Loucy (cell line): ENCODE measurements at regions not wholly inside any gene's neighbourhood (a gene's known extent, or its start where the extent isn't known, plus 50 kb on each side); places are given as distances from the start of the nearest gene placed in this dataset.

Experiments used
- H2AFZ ChIP-seq: fragments of 200-600 bp; sonication (generic); 2 replicates; pipeline ENCODE4 v1.6.0; 2016; ENCODE audit warnings: antibody characterized with exemption, mild to moderate bottlenecking, low read length, moderate library complexity
- H3F3A ChIP-seq: fragments of 200-600 bp; 2 replicates; pipeline ENCODE4 v1.6.0; 2016; ENCODE audit warnings: antibody characterized with exemption, low read depth, mild to moderate bottlenecking
- H3K27me3 ChIP-seq: fragments of 200-600 bp; sonication (generic); 2 replicates; pipeline ENCODE4 v1.6.1; 2014; ENCODE audit warnings: low read length, mild to moderate bottlenecking; ENCODE audit not compliant: insufficient read depth, poor library complexity, severe bottlenecking
- H3K36me3 ChIP-seq: fragments of 200-600 bp; sonication (generic); 2 replicates; pipeline ENCODE4 v1.6.1; 2016; ENCODE audit warnings: low read length; ENCODE audit not compliant: insufficient read depth
- H3K4me1 ChIP-seq: fragments of 200-600 bp; sonication (generic); 2 replicates; pipeline ENCODE4 v1.5.1; 2014; ENCODE audit warnings: low read length, mild to moderate bottlenecking; ENCODE audit not compliant: insufficient read depth, poor library complexity, severe bottlenecking
- H3K4me2 ChIP-seq: fragments of 200-600 bp; sonication (generic); 2 replicates; pipeline ENCODE4 v1.6.0; 2014; ENCODE audit warnings: antibody characterized with exemption, low read length, low read depth, mild to moderate bottlenecking; ENCODE audit not compliant: poor library complexity, severe bottlenecking
- H3K4me3 ChIP-seq: fragments of 200-600 bp; sonication (generic); 2 replicates; pipeline ENCODE4 v1.5.1; 2014; ENCODE audit warnings: low read length, mild to moderate bottlenecking, mixed read lengths; ENCODE audit not compliant: poor library complexity, severe bottlenecking
- H3K79me2 ChIP-seq: fragments of 200-600 bp; sonication (generic); 2 replicates; pipeline ENCODE4 v1.6.1; 2014; ENCODE audit warnings: low read length; ENCODE audit not compliant: insufficient read depth
- H3K9ac ChIP-seq: fragments of 200-600 bp; sonication (generic); 2 replicates; pipeline ENCODE4 v1.6.0; 2014; ENCODE audit warnings: mild to moderate bottlenecking, low read depth, low read length, moderate library complexity; ENCODE audit not compliant: poor library complexity, severe bottlenecking
- H3K9me2 ChIP-seq: fragments of 200-600 bp; sonication (generic); replicated peaks from 2 replicates; pipeline ENCODE4 v1.6.1; 2016; ENCODE audit warnings: low read depth, low read length, mixed read lengths
- H3K9me3 ChIP-seq: fragments of 200-600 bp; sonication (generic); 2 replicates; pipeline ENCODE4 v1.6.1; 2014; ENCODE audit warnings: mild to moderate bottlenecking, antibody characterized with exemption, low read length, low read depth; ENCODE audit not compliant: insufficient read depth
- H4K20me1 ChIP-seq: fragments of 200-600 bp; sonication (generic); 2 replicates; pipeline ENCODE4 v1.6.0; 2014; ENCODE audit warnings: antibody characterized with exemption, low read length, mild to moderate bottlenecking; ENCODE audit not compliant: insufficient read depth, poor library complexity, severe bottlenecking
- CTCF ChIP-seq: fragments of 200-600 bp; sonication (generic); conservative IDR thresholded peaks from 2 replicates; pipeline ENCODE4 v1.5.1; 2014; ENCODE audit warnings: mild to moderate bottlenecking, antibody characterized with exemption, low read length
- EZH2phosphoT487 ChIP-seq: fragments of 200-600 bp; IDR thresholded peaks from 2 replicates; pipeline ENCODE4 v1.6.1; 2018; ENCODE audit warnings: antibody characterized with exemption, mild to moderate bottlenecking, moderate library complexity, borderline replicate concordance

- Histone ChIP-seq H3K36me3 (no peaks in the 10 kb centered on the region), H2AFZ (no peak overlapping the region), H4K20me1 (no peaks in the 10 kb centered on the region), H3K4me1 (no peaks in the 10 kb centered on the region), H3K79me2 (no peaks in the 10 kb centered on the region), H3K4me3 (no peak overlapping the region), H3K9me2 (no peaks in the 10 kb centered on the region), H3K4me2 (no peak overlapping the region), H3K9me3 (no peaks in the 10 kb centered on the region), H3K9ac (no peak overlapping the region), H3F3A (no peaks in the 10 kb centered on the region), H3K27me3 (no peaks in the 10 kb centered on the region)
- TF ChIP-seq EZH2phosphoT487: no peak
- TF ChIP-seq CTCF: no peak
Observed at GRCh38 chr10:89937494-89937893, 236.1 kb downstream of the KIF20B start.

- H3K9ac ChIP-seq: no peak overlapping the region
- H2AFZ ChIP-seq: no peak overlapping the region
- no peaks in the 10 kb centered on the region for H3K79me2 ChIP-seq
- no peaks in the 10 kb centered on the region for H3K9me3 ChIP-seq
- TF ChIP-seq EZH2phosphoT487 (no peak), CTCF (no peak)
- no peaks in the 10 kb centered on the region for H3F3A ChIP-seq
- no peaks in the 10 kb centered on the region for H3K9me2 ChIP-seq
- no peaks in the 10 kb centered on the region for H4K20me1 ChIP-seq
- H3K4me2 ChIP-seq: no peak overlapping the region
- no peaks in the 10 kb centered on the region for H3K36me3 ChIP-seq
- H3K27me3 ChIP-seq: no peaks in the 10 kb centered on the region
- no peak overlapping the region for H3K4me3 ChIP-seq
- H3K4me1 ChIP-seq: no peaks in the 10 kb centered on the region
Observed at GRCh38 chr10:89940076-89940475, 238.7 kb downstream of the KIF20B start.

- H3K36me3 ChIP-seq: no peaks in the 10 kb centered on the region
- TF ChIP-seq EZH2phosphoT487 (no peak), CTCF (no peak)
- H3K79me2 ChIP-seq: no peaks in the 10 kb centered on the region
- H2AFZ ChIP-seq: no peak overlapping the region
- no peak overlapping the region for H3K9ac ChIP-seq
- no peak overlapping the region for H3K4me2 ChIP-seq
- no peaks in the 10 kb centered on the region for H3K9me2 ChIP-seq
- no peaks in the 10 kb centered on the region for H3K9me3 ChIP-seq
- H3K4me3 ChIP-seq: no peak overlapping the region
- no peaks in the 10 kb centered on the region for H4K20me1 ChIP-seq
- H3K4me1 ChIP-seq: no peaks in the 10 kb centered on the region
- no peaks in the 10 kb centered on the region for H3F3A ChIP-seq
- H3K27me3 ChIP-seq: no peaks in the 10 kb centered on the region
Observed at GRCh38 chr10:89942217-89942616, 240.8 kb downstream of the KIF20B start.
